Stromal cell of bone marrow (primary cell): ENCODE measurements at regions not wholly inside any gene's neighbourhood (a gene's known extent, or its start where the extent isn't known, plus 50 kb on each side); places are given as distances from the start of the nearest gene placed in this dataset.

Experiments
- DNase-seq: peaks from one replicate; pipeline ENCODE4 v3.0.0-alpha.2; 2012; ENCODE audit warnings: low read depth

DNA sequence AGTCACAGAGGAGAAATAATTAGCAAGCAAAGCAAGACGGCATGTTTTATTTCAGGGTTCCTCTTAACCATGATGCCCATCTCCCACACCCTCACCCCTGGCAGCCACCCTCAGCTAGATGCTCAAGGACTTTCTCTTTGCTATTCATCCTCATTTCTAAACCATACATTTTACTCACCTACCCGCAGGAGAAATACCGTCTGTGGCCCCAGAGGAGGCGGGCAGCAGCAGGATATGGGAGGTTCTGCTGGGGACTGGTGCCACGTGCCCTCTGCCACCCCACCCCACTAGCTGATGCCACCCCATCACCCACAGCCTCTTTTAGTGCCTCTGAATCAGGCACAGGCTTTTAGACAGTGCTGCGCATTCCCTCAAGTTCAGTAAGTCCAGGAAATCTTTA, 168.7 kb upstream of the ITGB1 start:
- DNase-seq = no peak

DNA sequence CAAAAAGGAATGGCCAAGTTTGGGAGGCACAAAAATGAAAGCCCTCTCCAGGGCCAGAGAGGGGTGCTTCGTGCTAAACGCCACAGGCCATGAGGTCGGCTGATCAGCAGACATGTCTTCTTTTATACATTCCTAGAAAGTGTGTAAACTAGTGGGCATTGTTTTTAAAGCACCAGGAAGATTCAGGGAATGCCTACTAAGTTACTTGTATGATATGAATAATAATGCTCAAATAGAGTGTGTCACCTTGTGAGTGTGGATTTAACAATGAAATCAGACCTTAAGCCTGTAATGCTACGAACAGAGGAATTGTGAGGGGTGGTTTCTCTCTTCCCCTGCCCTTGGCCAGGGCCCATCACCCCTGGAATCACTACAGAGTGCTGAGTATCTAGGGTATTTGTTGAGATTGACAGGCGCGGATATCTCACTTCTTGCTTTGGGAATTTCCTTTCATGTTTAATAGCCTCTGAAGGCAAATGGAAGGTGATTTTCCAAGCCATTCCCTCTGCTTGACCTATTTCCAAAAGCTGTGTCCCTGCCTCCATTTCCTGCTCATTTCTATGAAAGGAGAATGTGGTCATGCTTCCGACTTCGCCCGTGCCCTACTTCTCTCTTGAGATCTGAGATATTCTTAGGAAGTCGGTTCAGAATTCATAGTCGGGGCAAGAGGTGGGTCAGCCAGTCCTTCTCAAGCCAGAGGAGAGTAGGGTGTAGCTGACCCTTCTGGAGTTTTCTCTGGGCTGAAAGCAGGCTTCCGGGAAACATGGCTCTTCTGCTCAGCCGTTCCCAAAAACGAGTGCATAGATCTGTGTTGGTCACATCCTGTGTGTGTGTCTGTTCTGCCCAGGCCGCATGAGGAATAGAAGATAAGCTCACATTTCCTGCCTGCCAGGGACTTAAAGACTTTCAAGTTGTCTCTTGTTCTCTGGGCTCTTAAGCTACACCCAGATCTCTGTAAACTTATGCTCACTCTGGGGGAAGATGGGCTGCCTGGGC, 167.8 kb upstream of the ITGB1 start:
- DNase-seq = no peak

DNA sequence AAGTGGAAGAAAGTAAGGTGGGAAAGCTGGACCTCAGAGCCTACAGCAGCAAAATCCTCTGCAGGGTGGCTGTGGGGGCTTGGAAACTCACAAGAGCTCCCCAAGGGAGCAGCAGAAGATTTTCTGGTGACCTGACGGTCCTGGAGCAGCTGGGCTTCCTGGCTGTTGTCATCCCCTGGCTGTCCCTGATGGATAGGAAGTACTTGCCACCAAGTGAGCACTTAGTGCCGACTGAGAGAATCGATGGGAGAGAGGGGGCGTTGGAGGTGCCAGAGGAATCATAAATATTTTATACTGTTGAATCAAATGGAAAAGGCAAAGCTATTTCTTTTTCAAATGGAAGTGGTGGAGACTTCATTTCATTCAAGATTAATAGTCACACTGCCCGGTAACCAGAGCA, 167.1 kb upstream of the ITGB1 start:
- no peak for DNase-seq

DNA sequence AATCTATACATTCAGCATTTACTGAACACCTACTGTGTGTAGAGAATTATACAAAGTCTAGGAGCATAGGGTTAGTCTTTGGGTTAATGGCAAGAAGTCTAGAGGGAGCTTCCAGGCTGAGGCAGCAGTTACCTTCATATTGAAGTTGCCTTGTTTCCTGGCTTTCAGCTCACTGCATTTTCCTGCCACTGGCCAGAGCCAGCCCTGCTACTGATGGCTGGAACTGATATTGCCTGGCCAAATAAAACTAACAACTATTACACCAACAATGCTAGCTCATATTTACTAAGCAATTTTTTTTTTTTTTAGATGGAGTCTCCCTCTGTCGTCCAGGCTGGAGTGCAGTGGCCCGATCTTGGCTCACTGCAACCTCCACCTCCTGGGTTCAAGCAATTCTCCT, 165.7 kb upstream of the ITGB1 start:
- DNase-seq = no peak

DNA sequence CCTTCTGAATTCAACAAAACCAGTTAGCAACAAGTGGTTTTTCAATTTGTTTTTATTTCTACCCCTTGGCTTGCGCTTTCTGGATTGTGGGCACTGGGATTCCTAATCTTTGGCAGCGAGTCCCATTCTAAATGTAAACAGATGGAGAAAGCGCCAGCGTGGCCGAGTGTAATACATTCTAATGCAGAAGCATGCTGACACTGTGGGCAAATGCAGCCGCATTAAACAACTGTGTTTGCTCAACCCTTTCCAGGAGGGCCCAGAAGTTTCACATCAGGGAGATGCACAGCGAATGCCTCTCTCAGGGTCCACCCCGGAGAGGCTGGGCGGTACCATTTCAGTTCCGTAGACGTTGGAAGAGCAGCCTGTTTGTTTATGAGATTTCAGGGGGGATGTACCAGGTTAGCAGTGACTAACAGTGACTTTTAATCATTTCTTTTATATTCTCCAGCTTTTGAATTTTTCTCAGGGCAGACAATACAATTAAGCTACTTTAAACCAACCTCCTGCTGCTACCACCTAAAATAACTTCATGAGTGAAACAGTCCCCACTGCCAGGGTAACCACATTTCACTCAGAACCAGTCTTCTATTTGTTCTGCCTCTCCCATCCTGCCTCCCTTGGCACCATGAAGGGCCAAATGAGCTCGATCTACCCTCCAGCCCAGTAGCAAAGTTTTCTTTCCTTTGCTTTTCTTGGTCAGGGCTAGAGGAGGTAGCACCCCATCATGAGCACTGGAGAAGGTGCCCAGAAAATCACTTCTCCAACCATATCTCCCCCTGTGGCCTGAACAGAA, 164.2 kb upstream of the ITGB1 start:
- peak; percentile 80 for DNase-seq

DNA sequence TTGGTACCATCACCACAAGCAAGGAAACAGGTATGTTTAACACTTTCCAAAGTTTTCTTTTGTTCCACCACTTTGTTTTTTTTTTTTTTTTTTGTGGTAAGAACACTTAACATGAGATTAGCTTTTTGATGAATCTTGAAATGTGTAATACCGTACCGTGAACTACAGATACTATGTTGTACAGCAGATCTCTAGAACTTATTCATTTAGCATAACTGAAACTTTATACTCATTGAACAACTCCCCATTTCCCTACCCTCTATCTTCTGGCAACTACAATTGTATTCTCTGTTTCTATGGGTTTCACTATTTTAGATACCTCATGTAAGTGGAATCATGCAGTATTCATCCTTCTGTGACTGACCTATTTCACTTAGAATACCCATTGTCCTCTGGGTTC, 162.7 kb upstream of the ITGB1 start:
- DNase-seq = no peak

DNA sequence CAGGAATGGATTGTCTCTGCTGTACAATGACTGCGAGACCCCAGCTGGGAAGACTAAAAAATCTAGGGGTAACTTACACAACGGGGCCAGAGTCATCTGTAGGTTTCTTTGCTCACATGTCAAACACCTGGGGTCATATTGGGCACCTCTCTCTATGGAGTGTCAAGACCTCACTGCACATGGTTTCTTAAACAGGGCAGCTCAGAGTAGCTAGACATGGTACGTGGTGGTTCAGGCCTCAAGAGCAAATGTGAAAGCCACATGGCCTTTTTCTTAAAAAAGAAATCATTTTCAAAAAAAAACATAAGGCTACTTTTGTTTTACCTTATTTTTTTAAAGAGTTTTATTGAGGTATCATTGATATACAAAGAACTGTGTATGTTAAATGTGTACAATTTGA, 162.2 kb upstream of the ITGB1 start:
- DNase-seq = no peak

DNA sequence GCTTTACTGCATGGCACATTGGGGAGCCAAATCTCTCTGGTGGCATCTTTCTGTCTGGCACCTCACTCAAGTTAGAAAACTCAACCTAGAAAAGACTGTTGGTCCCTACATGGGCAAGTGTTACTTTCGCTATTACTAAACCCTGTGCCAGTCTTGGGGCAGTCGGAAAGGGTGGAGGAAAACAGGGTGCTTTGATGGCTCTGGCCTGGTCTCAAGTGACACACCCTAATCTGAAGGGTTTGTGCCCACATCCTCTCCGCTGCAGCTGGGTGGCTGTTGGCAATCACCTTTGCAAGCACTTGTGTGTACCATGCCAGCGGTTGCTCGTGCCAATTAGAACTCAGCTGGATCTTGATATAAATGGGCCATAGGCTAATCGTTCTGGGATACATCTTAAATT, 159.8 kb upstream of the ITGB1 start:
- DNase-seq = no peak

DNA sequence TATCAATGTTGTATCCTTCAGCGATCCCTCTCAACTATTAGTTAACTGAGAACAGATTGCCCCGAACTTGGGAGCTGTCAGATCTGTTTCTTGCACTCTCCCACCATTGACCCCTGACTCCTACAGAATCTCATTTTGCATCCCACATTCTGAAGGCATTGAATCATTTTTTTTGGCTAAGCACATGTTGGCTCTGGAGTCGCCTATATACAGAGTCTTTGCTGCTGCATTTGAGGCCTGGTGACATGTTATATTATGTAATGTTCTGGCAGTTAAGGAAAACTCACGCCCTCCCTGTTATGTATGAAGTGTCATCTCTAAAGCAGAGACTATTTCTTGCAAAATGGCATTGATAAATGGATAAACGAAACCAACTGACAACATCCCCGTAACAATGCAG, 159.2 kb upstream of the ITGB1 start:
- DNase-seq = no peak

DNA sequence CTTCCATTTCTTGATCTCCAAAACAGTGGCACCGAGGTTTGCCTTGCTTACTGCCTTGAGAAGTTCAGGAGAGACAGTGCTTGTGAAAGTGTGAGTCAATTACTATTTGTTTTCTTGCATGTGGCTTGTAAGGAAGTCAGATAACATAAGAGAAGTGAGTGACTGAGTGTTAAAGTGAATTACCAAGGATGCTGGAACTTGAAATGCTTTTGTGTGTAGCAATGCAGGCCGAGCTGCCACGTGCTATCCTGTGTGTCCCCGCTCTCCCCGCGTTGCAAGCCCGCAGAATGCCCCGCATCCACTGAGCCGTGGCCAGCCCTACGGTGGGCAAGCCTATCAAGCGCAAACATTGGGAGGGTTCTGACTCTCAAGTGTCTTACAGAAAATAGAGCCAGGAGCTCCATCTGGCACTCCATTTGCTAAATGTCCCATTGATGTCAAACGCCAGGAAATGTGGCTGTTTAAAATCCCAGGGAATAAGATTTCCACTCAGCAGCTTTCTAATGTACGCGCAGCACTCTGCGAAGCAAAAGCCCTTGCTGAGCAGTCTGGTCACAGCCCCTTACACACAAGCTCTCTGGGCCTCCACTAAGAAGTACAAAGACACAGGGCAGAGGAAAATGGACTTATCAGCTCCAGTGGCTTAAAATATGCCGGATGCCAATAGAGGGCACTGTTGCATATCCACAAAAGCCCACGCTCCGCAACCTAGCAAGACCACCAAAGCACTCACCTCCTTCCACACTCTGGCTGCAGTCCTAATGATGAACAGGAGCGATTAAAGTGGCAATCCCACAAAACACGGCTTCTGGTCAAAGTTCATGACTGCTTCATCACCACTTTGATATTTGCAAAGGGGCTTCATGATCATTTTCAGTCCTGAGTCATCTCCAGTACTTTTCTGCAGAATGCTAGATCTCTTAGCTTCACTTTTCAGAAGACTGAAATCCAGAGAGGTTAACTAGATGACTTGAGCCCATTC, 158.0 kb upstream of the ITGB1 start:
- no peak for DNase-seq

DNA sequence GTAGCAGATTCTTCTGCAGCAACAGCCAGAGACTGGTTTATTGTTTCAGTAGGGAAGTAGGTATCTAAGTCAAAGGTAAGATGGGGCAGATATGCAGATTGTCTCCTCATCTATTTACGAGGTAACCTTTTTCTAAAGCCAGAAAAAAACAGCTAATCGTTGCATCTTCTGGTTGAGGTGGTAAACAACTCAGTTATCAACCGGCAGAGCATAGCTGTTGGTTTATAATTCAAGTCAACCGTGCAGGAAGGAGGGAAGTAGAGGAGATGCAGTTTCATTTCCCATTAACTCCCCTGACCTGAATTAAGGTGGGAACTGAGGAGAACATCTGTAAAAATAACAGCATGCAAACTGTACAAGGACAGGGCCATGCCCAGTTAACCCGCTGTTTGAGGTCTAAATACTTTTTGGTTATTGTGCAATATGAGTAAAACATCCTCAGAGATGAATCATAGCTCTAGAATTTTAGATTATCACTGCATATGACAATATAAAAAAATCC, 156.5 kb upstream of the ITGB1 start:
- DNase-seq = no peak

DNA sequence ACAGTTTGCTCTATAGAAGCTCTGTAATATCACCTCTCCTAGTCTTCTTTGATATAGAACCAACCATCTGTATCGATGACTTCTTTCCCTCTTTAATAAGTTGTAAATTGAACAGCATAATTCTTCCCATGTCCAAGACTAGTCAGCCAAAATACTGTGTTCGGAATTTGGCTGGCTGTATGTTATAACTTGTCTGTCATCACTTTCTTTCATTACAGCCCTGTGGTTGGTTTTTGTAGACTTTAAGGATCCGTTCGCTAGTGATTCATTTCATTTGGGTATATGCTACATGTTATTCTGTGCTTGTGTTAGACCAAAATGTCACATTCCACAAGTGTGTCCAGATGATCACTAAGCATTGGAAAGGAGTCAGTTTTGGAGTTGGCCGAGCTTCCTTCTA, 155.4 kb upstream of the ITGB1 start:
- peak; percentile 76 for DNase-seq

DNA sequence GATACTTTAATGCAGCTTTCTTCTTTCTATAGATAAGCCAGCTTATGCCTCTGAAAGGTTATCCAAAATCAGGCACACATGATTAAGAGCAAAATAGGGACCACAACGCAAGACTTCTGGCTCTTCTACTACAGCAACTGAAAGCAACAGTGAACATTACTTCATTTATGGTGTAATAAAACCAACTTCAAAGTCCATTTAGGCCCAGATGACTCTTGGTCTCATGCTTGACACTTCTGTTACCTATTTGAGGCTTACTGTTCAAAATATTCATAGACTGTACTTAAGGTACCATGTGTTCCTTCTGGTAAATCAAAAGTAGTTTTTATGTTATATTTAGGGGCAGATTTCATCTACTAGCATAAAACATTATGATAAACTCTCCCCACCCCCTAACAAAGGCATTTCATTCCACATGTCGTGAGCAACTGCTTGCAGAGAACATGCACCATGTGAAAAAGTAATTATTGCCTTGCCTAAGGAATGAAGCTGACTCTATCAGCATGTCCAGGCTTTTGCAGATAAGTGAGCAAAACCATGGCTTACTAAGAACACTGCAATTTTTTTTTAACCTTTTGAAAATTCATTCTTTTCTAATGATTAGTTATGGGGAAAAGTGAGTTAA, 154.9 kb upstream of the ITGB1 start:
- DNase-seq = no peak

DNA sequence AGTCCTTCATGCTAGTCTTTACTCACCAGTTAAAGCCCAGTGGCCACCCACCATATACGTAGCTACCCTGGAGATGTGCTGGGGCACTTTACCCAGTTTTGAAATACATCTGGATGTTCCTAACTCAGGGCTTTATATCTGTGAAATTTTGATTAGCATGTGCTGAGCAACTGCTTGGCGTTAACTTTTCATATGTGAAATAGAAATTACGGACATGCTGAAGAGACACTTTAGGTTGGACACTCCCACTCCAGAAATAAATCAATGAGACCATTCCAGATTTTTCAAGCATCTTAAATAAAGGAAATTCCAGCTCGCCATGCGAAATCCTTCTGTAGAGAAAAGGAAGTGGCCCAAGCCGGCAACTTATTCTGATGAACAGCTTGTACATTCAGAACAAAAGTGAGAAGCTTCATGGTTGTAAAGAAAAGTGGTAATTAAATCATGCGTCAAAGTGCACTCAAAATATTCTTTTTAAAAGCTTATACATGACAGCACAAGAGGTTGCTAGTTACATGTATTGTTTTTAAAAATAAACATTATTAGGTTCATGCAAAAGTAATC, 153.5 kb upstream of the ITGB1 start:
- DNase-seq = no peak

DNA sequence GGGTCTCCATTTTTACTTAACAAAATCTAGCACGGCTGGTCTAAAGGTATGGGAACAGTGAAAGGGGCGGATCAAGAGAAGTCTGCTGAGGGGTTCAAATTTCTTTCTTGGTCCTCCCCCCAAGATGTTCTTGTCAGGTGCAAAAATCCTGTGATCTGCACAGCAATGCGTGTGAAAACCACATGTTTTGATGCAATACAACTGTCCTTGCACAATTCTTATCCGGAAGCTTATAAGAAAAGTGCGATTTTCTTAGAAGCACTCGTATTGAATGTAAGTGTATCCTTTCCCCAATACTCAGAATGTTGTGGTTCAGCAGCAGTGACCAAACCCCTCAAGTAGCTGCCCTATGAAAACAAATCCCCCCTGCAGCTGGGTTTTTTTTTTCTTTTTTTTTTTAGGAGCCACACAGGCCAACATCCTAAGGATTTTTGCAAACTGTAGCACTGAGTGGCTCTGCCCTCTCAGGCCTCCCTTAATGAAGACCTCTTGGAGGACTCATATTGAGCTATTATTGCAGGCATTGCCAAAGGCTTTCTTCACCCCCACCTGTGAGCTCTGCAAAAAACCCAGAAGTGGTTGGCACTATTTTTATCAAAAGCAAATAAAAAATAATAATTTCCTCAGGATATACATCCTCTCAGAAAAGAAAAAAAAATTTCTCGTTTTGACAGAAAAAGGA, 151.9 kb upstream of the ITGB1 start:
- no peak for DNase-seq

DNA sequence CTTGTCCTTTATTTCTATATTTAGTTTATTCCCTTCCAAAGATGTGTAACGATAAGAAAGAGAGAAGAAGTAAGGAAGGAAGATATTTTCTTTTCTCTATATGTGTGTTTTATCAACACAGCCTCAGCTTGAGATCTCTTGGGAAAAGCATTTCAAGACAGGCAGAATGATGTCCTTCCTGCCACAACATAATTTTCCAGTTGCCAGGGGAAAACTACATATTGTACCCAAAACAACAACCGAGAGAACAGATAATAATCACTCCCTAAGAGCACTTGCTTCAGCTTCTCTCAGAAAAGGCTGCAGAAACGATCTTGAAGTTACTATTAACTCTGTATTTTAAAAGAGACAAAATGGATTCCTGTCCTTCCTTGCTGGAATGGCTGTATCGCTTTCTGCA, 151.4 kb upstream of the ITGB1 start:
- DNase-seq = no peak

DNA sequence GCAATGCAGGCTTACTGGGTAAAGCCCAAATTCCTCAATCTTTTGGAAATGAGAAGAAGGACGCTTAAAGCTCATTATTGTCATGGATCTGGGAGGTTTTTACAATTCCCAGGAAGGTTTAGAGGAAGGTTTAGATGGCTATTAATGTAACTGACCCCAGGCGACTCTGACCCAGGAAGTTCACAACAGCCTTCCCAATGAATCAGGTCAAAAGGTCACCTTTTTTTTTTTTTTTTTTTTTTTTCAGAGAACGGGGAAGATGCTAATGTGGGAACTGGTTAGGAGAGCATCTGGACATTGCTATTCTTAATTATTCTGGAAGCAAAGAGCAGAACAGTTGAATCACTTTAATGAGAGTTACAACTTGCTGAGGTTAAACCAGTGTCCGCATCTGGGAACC, 149.9 kb upstream of the ITGB1 start:
- no peak for DNase-seq

DNA sequence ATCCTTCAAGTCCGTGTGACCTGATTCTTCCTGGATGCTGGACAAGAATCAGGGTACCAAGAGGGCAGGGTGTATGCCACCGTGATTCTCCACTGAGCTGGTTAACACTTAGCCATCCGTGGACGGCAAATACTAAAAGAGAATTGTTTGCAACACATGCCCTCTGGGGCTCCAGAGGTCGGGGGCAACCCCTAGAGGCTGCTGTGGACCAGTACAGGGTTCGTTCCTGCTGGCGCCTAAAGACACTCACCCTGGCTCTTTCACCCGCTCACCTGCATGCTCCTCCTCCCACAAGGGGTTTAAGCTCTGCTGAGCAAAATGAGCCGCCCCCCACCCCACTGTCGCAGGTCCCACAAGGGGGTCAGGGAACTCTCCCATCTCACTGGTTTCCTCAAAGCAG, 148.7 kb upstream of the ITGB1 start:
- DNase-seq = no peak

DNA sequence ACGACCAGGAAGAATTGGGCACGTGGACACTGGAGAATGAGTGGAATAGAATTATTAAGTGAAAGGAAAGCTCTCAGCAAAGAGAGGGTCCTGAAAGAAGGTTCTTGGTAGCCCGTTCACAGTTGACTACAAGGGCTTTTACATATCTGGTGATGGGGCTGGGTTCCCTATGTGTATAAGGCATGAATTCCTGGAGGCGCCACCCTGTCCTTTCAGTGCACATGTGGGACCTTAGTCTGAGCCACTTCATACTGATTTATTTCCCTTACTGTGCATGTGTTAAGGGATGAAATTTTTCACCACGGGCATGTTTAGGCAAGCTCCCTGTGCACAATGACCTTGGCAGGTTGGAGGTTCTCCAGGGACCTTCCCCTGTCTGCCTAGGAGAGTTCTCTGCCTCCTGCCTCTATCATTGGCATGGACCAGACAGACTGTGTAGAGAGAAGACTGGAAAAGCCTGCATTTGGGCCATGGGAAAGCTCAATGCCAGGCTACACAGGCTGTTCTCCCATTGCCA, 145.9 kb upstream of the ITGB1 start:
- no peak for DNase-seq

DNA sequence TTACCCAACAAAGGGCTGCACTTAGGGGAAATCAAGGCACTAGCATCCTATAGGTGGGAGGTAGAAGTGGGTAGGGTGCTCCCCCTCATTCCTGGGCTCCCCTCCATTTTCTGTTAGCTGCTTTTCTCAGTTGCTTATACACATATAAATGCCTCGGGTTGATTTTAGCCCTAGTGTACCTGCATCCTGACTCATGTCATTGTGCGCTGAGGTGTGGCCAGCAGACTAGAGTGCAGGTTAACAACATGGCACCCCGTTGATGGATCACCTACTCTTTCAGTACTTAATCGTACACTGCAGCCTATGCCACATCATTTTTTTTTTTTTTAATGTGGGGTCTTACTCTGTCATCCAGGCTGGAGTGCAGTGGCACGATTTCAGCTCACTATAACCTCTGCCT, 144.0 kb upstream of the ITGB1 start:
- DNase-seq = no peak
